NK-92 treated with Interleukin-12 subunit alpha and Interleukin-12 subunit beta, amount 100 ng/mL, for 24 hours (cell line): ENCODE measurements at regions not wholly inside any gene's neighbourhood (a gene's known extent, or its start where the extent isn't known, plus 50 kb on each side); places are given as distances from the start of the nearest gene placed in this dataset.

Source experiments
- DNase-seq: peaks from one replicate; lab custom pipeline; 2025; lab: John Stamatoyannopoulos, UW

DNA sequence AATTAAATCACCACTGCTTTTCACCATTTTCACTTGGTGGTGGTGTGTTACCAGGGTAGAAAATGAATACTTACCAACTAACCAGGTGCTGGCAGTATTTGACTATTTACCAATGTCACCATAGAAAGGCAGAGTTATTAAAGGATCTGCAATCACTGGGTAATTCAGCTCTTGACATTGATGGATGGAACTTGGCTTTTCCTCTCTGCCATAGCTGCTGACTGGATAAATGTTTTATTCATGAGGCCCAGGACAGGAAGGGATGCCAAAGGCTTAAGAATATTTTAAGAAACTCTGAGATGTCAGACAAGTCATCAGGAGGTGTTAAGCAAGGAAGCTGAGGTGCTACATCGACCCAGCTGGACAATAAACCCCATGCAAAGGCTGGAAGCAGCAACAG is 495.5 kb upstream of the CFAP20DC start:
- no peak for DNase-seq

DNA sequence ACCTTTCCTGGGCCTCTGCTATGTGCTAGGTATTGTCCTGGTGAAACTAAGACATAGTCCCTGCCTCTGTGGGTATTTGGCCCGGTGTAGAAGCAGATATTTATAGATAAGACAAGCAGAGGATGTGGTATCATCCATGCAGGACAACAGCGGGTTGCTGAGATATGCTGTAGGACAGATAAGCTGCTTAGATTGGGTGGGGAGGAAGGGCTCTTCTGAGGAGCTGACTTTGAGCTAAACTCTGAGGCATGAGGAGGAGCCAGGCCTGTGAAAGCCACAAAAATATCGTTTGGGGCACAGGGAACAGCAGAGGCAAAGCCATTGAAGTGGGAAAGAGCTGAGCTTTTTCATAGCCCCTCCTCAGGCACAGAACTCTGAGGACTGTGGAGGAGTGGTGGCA is 492.5 kb upstream of the CFAP20DC start:
- DNase-seq, result no peak

DNA sequence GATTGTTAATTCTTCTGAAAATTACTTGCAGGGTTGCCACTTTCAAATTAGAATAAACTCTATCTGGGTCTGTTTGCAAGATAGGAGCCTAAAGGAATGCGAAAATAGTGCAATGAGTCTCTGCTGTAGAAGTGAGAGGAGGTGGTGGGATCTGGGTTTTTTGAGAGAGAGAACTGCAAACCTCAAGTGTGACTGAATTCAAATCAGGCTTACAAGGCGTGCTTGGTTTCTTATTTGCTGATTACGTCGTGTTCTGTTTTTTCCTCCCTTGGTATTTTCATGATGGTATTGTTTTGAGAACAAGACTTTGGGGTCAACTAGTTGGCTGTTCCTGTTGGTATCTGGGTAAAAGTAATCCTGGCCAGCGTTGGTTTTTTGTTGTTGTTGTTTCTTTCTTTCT is 490.9 kb upstream of the CFAP20DC start:
- no peak for DNase-seq

DNA sequence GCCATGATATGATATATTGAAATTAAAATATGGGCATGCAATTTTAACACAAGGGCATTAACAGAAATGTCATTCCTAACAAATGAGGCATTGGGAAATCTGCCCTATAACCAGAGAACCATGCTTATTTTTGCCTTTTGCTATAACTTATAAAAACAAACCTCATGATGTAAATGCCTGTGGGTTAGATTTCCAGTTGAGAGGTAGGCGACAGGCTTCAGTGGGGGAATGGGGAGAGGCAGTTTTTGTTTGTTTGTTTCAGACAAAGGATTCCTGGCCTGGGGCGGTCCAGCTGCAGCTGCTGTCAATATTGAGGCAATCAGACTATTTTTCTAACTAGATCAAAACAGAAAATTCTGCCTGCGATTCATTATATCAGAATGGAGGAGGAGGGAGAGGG is 490.4 kb upstream of the CFAP20DC start:
- no peak for DNase-seq

DNA sequence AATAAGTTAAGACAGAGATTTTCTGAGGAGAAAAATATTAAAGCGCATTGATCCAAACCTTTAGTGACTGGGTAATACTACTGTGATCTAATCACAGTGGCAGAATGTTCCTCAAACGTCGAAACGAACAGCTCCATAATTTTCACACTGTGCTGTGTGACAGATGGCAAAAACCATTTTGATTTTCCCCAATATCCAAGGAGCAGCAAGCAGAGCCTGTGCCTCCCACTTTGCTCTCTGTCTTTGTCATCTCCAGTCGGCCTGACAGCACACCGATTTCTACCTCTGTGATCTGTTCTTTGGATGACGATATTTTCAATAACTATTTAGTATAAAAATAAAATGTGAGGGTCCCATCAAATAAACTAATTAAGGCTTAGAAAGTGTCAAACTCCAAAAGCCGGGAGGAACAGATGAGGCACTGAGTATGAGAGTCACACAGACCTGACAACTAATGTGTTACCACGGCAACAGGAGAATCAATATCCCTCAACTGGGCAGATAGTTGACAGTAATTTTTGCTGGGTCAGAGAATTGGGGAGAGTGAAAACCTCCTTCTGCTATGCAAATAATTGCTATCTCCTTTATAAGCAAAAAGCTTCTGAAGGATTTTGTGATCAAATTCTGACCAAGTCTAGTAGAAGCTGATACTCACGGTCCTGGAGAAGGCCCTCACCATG is 489.1 kb upstream of the CFAP20DC start:
- DNase-seq, result no peak

DNA sequence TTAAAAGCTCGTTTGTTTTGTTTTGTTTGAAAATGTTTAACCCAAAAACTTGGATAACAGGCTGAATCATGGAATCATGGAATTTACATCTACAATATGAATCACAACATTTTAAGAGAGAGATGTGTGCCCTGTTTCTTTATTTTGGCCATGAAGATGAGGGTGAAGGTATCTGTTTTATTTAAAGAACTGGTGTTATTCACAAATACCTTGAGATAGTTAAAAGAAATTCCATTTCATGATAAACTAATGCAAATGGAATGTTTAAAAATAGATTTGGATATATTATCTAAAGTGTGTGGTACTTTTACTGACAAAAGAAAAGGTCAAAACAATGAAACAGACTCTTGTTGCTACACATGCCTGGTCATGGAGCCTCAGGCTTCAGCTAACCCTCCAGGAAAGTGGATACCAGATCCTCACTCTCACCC is 486.0 kb upstream of the CFAP20DC start:
- DNase-seq, result no peak

DNA sequence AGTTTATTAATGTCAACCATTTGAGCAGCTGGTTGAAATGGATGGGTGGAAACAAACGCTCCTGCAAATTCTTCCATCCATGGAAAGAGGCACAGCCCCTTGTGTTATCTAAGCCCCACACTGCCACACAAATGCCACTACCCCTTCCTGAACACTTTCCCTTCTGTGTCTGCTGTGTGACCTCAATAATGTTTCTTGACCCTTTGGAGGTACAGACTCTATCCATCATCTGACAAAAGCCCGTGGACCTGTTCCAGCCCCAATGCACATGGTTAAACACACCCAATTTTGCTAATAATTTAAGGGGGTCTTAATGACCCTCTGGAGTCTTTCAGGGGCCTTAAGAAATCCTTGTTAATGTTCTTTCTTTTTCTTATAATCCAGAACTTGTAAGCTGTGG is 482.2 kb upstream of the CFAP20DC start:
- DNase-seq, result no peak

DNA sequence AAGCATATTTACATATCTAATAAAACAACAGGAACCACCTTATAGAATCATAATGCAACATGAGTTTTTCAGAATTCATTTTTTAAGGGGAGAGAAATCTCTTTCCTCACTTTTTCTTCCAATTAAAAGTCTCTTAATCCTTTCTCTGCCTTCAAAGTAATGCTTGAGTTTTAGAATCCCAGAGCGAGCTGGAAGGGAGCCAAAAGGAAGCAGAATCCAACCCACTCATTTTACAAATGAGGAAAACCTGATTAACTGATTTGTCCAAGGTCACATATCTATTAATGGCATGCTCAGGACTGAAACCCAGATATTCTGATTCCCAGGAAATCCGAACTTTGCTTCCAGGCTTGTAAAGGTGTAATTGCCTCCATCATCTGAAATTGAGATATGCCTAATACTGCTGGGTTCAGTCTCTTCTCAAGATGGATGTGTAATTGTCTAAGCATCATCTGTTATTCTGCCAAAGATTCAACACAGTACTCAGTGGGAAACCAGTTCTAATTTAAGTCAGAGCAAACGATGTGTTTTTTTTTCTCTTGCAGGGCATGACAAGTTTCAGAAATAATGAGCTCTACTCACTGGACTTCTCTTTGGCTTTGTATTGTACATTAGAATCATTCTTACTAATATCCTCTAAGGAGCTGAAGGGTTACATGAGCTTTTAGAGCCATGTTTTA is 481.4 kb upstream of the CFAP20DC start:
- DNase-seq, result no peak

DNA sequence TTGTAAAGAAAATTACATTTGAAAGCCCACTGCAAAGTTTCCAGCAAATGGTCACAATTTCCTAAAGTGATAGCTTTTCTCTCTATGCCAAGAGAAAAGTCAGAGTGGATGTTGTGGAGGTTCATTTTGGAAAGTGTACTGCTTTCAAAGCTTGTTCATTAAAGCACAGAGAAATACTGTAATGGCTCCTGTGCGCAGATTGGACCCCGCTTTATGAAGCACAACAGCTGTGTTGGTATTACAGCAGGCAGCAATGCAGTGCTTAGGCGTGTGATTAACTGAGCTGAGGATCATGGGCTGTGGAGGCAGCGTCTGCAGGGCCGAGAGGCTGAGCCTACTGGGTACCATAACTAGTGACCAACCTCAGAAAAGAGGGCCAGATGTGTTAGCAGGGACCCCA is 478.4 kb upstream of the CFAP20DC start:
- no peak for DNase-seq

DNA sequence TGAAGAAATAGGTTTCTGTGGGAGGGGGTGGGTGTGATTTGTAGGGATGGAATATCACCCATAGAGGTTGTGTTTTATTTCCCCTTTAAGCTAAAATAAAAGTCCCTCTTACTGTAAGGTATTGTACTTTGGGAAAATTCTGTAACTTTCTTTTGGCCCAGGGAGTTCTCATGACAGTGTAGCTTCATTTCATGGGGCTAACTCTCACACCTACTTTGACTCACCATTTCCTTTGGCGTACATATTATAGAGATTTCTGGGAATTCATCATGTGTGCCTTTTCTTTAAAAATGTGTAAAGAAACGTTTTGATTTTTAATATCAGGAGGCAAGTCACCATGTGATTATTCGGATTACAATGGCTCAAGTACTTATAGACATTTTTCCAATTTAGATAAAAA is 477.7 kb upstream of the CFAP20DC start:
- DNase-seq, result no peak

DNA sequence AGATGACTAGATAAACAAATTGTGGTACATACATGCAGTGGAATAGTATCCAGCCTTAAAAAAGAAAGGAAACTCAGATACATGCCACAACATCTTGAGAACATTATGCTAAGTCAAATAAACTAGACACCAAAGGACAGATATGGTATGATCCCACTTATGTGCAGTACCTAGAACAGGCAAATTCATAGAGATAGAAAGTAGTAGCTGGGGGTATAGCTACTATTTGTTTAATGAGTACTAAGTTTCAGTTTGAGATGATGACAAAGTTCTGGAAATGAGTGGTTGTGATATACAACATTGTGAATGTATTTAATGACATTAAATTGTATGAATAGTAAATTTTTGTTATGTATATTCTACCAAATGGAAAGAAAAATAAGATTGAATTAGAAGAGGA is 477.2 kb upstream of the CFAP20DC start:
- DNase-seq, result no peak

DNA sequence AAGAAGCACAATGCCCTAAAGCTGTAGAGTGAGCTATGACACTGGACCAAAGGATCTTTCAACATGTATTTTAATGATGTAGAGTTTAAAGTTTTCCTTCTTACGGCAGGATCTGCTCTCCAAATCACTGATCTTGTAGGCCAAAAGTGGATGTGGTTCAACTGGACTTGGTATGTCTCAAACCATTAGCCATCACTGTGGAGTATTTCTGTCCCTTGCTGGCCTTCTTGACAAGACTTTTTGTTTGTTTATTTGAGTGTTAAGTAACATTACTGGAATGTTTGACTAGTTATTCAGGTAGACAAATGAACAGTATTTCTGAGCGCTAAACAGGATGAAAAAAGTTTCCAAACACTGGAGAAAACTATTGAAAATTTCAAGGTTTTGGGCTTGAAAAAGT is 472.7 kb upstream of the CFAP20DC start:
- no peak for DNase-seq

DNA sequence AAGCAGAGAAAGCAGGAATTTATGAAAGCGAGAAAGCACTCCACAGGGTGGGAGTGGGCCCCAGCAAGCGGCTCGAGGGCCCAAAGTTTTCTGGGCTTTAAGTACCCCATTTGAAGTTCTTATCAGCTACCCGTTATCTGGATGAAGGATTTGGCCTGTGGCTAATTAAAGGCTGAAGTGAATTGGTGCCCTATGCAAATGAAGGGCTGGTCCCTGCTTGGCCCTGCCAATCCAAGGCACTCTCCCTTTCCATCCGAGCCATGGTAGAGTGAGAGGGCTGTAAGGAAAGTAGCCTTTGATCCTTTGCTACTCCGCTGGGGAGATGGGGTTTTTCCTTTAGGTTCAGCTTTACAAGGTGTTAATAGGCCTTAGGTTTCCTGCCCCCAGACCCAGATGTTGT is 469.3 kb upstream of the CFAP20DC start:
- no peak for DNase-seq

DNA sequence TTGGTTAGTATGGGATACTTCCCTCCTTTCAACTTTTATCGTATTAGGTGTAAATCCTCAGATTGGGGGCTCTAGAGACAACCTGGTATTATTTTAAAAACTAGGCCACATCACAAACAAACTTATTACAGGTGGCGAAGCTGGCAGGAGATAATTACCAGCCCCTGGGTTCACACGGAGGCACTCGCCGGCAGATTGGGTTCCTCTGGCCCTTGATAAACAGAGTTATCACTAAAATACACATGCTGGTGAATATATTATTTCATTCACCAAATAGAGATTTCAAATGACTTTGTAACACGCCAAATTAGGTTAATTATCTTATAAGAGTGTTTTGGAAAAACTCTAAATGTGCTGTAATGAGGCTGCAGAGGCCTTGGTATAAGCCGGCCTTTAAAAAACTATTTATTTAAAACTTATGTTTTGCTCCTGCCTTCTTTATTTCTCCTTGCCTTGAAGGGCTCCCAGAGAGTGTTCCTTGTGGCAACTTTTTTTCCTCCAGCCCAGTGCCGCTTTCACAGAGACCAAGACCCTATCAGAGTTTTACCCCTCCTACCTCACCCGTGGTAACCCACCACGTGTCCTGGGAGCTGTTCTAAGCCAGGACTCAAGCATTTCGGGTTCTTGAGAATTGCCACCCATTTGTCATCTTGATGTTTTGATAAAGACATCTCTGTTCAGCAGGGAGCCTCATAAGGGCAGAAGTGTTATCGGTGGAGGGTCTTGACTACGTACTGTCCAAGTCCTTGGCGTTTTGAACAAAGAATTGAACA is 468.6 kb upstream of the CFAP20DC start:
- no peak for DNase-seq

DNA sequence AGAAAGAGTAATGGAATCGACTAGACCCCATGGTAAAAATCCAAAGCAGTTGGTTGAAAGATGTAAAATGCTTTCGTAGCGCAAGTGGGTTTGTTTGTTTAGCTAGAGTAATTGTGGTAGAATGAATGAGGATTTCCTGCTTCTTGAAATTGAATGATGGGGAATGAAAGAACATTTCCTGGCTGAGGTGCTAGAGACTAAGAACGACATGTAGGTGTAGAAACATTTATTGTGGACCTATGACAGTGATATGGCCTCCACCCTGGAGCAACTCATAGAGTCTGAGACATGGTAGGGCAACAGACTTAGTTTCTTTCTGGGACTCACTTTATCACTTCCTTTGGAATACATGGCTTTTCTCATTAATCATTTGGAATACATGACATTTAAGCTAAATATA is 467.6 kb upstream of the CFAP20DC start:
- no peak for DNase-seq

DNA sequence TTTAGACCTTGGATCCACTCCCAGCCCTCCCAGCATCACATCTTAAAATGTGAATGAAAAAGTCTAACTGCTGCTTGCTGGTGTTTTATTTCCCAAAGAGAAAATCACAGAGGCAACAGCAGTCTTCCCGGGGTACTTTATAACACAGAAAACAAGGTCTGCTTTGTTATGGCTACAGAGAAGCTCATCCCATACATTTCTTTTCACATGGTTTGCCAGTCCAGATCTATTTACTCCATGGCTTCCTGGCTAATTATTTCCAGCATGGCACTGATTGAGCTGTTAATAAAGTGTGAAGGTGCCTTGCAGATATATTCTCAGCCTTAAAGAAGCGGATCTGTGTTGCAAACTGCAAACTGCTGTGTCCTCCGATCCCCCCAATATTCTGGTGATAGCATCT is 466.1 kb upstream of the CFAP20DC start:
- no peak for DNase-seq

DNA sequence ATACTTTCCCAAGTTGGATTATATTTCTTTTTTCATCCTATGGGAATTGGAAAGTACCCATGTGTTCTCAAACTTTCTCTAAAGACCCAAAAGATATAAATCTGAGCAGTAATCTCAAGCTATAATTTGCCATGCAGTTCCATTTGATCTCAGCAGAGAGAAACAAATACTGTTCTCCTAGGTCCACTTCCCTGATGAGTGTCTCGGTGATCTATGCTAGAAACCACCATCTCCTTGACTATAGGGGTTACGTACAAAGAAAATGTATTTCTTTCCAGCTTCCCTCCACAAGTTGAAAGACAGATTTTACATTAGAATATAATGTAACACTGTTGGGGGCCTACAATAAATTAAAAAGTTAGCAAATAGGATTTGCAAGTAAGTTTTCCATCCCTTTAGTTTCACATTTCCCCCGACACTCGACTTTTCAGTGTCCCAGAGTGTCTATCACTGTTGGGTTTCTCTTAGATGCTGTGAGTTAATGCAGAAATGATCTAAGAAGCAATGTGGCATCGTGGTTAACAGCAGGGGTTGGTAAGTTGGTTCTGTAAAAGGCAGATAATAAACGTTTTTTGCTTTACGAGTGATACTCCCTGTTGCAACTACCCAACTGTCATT is 465.1 kb upstream of the CFAP20DC start:
- no peak for DNase-seq

DNA sequence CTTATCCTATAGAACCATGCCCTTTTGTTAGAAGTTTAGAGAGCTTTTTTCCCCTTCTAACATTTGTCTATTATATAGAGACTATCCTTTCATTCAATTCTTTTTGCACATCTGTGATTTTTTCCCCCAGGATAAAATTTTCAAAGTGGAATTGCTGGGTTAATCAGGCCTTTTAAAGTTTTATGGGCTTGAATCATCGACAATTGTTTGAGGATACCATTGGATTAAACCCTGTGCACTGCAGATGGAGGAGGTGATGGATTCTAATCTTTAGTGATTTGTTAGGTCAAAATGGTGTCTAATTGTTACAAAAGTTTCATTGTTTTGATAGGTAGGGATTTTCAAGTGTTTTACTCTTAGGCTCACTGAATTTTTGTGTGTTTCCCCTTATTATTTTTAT is 463.7 kb upstream of the CFAP20DC start:
- no peak for DNase-seq

DNA sequence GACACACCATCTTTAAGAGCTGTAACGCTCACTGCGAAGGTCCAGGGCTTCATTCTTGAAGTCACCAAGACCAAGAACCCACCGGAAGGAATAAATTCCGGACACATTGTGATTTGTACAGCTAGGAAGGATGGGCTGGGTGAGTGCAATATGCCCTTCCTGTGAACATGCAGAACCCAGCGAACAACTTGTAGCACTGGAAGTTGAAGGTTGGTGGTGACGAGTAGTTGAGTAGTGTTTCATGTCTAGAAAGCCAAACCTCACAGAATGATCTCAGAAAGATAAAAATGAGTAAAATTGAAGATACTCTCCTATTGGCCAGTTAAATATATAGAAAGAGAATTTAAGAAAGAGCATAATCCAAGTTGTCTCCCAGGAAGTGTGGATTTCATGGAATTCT is 462.2 kb upstream of the CFAP20DC start:
- DNase-seq, result no peak

DNA sequence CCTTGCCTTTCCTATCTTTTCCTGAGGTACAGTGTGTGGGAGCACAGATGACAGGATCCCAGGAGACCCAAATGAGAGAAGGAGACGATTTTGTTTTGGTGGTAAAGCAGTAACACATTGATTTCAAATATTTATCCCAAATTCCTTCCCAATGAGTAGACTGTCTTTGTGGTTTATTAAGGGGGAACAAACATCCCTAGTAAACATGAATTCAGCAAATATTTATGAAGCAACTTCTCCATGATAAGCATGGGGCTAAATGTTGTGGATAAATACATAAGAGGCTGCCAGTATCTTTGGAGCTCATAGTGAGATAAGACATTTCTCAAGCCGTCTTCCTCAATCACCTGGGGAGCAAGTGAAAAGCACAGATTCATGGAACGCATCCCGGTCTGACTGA is 460.8 kb upstream of the CFAP20DC start:
- DNase-seq, result no peak

DNA sequence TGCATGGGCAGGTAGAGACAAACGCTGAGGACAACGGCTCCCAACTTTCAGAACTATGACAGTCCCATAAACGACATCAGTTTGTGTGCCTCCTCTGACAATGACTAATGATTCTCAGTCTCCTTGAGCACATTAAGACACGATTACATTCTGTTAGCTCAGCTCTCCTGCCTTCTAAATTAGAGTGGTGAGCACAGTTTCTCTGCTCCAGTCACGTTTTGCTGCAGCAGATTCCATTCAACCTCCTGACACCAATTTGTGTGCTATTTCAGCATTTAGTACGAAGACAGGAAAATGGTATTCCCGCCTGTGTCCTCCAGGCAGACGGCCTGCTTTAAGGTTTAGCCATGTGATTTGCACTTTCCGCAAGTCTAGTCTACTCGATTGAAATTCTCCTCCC is 458.4 kb upstream of the CFAP20DC start:
- no peak for DNase-seq

DNA sequence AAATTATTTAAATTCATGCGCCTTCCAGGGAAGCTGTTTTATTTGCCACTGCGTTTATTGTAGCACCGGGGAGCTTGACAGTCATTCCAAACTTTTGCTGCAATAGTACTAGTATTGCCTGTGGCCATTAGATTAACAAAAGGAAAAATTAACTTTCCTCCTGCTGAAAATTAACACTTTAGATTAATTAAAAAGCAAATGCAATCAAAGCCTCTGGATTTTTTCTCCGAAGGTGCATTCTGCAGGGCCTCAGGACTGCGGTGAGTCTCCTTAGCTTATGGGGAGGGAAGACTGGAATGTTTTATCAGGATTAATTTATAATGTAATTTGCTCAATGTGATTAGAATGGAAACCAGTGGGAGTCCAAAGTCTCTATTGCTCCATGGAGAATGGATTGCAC is 456.4 kb upstream of the CFAP20DC start:
- DNase-seq, result no peak

DNA sequence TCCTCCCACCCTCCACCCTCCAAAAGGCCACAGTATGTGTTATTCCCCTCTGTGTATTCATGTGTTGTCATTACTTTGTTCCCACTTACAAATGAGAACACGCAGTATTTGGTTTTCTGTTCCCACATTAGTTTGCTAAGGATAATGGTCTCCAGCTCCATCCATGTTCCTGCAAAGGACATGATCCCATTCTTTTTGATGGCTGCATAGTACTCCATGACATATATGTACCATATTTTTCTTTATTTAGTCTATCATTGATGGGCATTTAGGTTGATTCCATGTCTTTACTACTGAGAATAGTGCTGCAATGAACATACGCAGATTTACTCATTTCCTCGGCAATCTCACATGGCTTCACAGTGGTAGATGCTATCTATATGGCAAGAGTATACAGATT is 453.6 kb upstream of the CFAP20DC start:
- DNase-seq, result no peak
